SK-N-SH treated with all-trans-retinoic acid at 6 μM for 48 hours (cell line): ENCODE measurements at regions not wholly inside any gene's neighbourhood (a gene's known extent, or its start where the extent isn't known, plus 50 kb on each side); places are given as distances from the start of the nearest gene placed in this dataset.

Experiments
- ATAC-seq: fragments of 200-7000 bp; cut with Tn5 transposase; 3 replicates; pipeline ENCODE4 v1.9.1; 2020; ENCODE audit warnings: mild to moderate bottlenecking, moderate library complexity
- ARNTL ChIP-seq: fragments of 450-650 bp; formaldehyde crosslinking; IDR thresholded peaks from 2 replicates; pipeline ENCODE4 v1.5.0; 2020; ENCODE audit warnings: low read depth, mild to moderate bottlenecking, moderate library complexity, borderline replicate concordance
- BACH2 ChIP-seq: fragments of 250-450 bp; sonication (Bioruptor Pico); IDR thresholded peaks from 2 replicates; pipeline ENCODE4 v1.9.0; 2021; ENCODE audit warnings: mild to moderate bottlenecking, borderline replicate concordance
- CSDC2 ChIP-seq: fragments of 250-450 bp; sonication (Bioruptor Pico); IDR thresholded peaks from 2 replicates; pipeline ENCODE4 v1.5.0; 2020; ENCODE audit warnings: mild to moderate bottlenecking, moderate library complexity
- ESRRG ChIP-seq: fragments of 250-450 bp; sonication (Bioruptor Pico); IDR thresholded peaks from 2 replicates; pipeline ENCODE4 v1.6.1; 2021; ENCODE audit warnings: mild to moderate bottlenecking
- GLIS3 ChIP-seq: fragments of 250-450 bp; sonication (Bioruptor Pico); IDR thresholded peaks from 2 replicates; pipeline ENCODE4 v1.5.0; 2020; ENCODE audit warnings: mild to moderate bottlenecking, moderate library complexity
- ISL1 ChIP-seq: fragments of 250-450 bp; sonication (Bioruptor Pico); IDR thresholded peaks from 2 replicates; pipeline ENCODE4 v2.1.2; 2022; ENCODE audit warnings: mild to moderate bottlenecking, moderate library complexity
- OSR1 ChIP-seq: fragments of 250-450 bp; sonication (Bioruptor Pico); IDR thresholded peaks from 2 replicates; pipeline ENCODE4 v1.8.0; 2022; ENCODE audit warnings: moderate library complexity, mild to moderate bottlenecking, inconsistent platforms
- PPARA ChIP-seq: fragments of 250-450 bp; sonication (Bioruptor Pico); IDR thresholded peaks from 2 replicates; pipeline ENCODE4 v1.5.0; 2020; ENCODE audit warnings: mild to moderate bottlenecking, borderline replicate concordance
- RARB ChIP-seq: fragments of 250-450 bp; sonication (Bioruptor Pico); IDR thresholded peaks from 2 replicates; pipeline ENCODE4 v1.8.0; 2021; ENCODE audit warnings: mild to moderate bottlenecking, moderate library complexity
- SNAI2 ChIP-seq: fragments of 250-450 bp; sonication (Bioruptor Pico); IDR thresholded peaks from 2 replicates; pipeline ENCODE4 v1.5.0; 2020; ENCODE audit warnings: mild to moderate bottlenecking, moderate library complexity
- TOX ChIP-seq: fragments of 250-450 bp; sonication (Bioruptor Pico); IDR thresholded peaks from 2 replicates; pipeline ENCODE4 v1.8.0; 2021; ENCODE audit warnings: mild to moderate bottlenecking, moderate library complexity, borderline replicate concordance
- ZC3H10 ChIP-seq: fragments of 250-450 bp; sonication (Bioruptor Pico); IDR thresholded peaks from 2 replicates; pipeline ENCODE4 v1.5.1; 2021; ENCODE audit warnings: mild to moderate bottlenecking, moderate library complexity
- ZFP3 ChIP-seq: fragments of 250-450 bp; sonication (Bioruptor Pico); IDR thresholded peaks from 2 replicates; pipeline ENCODE4 v1.5.0; 2020; ENCODE audit warnings: mild to moderate bottlenecking, moderate library complexity
- ZFP30 ChIP-seq: fragments of 450-650 bp; formaldehyde crosslinking; IDR thresholded peaks from 2 replicates; pipeline ENCODE4 v1.5.0; 2022; ENCODE audit warnings: mild to moderate bottlenecking, moderate library complexity
- ZNF565 ChIP-seq: fragments of 450-650 bp; formaldehyde crosslinking; conservative IDR thresholded peaks from 2 replicates; pipeline ENCODE4 v1.5.0; 2020; ENCODE audit warnings: low read depth, mild to moderate bottlenecking, moderate library complexity
- ZNF70 ChIP-seq: fragments of 450-650 bp; formaldehyde crosslinking; IDR thresholded peaks from 2 replicates; pipeline ENCODE4 v1.5.0; 2020; ENCODE audit warnings: mild to moderate bottlenecking, moderate library complexity
- ZNF8 ChIP-seq: fragments of 450-650 bp; formaldehyde crosslinking; IDR thresholded peaks from 2 replicates; pipeline ENCODE4 v1.5.0; 2020; ENCODE audit warnings: mild to moderate bottlenecking, moderate library complexity
- TF ChIP-seq, protein P1 (sequence below): fragments of 250-450 bp; sonication (Bioruptor Pico); IDR thresholded peaks from 2 replicates; pipeline ENCODE4 v1.8.0; 2020; ENCODE audit warnings: mild to moderate bottlenecking, moderate library complexity, borderline replicate concordance
- TF ChIP-seq, protein P2 (sequence below): fragments of 250-450 bp; sonication (Bioruptor Pico); IDR thresholded peaks from 2 replicates; pipeline ENCODE4 v1.5.1; 2021; ENCODE audit warnings: mild to moderate bottlenecking, moderate library complexity
- TF ChIP-seq, protein P3 (sequence below): fragments of 250-450 bp; sonication (Bioruptor Pico); IDR thresholded peaks from 2 replicates; pipeline ENCODE4 v1.8.0; 2021; ENCODE audit warnings: low read depth, mild to moderate bottlenecking, moderate library complexity, borderline replicate concordance
- TF ChIP-seq, protein P4 (sequence below): fragments of 250-450 bp; sonication (Bioruptor Pico); IDR thresholded peaks from 2 replicates; pipeline ENCODE4 v1.5.0; 2020; ENCODE audit warnings: mild to moderate bottlenecking, moderate library complexity
- TF ChIP-seq, protein P5 (sequence below): fragments of 250-450 bp; sonication (Bioruptor Pico); IDR thresholded peaks from 2 replicates; pipeline ENCODE4 v1.5.1; 2020; ENCODE audit warnings: low read depth, mild to moderate bottlenecking, moderate library complexity

DNA sequence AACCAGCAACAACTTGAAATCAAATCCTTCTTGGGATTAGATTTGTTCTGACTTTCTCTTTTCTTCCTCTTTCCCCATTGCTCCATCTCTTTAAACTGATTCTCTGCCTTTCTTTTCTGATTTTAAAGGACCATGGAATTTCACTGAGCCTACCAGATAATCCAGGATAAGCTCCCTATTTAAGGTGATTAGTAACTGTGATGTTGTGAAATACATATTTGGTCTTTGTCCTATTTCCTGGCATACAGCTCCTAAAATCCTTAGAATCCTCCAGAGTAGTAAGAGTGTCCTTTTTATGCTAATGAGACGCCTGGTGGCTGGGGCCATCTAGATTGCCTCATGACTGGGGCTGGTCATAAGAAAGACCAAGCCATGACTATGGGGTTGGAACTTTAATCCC, 236.9 kb downstream of the USP25 start:
- ATAC-seq, result no peak
- TF ChIP-seq ARNTL (CRISPR knock-in tag), result no peak
- TF ChIP-seq ZNF70 (CRISPR knock-in tag), result no peak
- TF ChIP-seq PPARA, result no peak
- no peak for TF ChIP-seq TOX (CRISPR knock-in tag)
- TF ChIP-seq, protein P1, sequence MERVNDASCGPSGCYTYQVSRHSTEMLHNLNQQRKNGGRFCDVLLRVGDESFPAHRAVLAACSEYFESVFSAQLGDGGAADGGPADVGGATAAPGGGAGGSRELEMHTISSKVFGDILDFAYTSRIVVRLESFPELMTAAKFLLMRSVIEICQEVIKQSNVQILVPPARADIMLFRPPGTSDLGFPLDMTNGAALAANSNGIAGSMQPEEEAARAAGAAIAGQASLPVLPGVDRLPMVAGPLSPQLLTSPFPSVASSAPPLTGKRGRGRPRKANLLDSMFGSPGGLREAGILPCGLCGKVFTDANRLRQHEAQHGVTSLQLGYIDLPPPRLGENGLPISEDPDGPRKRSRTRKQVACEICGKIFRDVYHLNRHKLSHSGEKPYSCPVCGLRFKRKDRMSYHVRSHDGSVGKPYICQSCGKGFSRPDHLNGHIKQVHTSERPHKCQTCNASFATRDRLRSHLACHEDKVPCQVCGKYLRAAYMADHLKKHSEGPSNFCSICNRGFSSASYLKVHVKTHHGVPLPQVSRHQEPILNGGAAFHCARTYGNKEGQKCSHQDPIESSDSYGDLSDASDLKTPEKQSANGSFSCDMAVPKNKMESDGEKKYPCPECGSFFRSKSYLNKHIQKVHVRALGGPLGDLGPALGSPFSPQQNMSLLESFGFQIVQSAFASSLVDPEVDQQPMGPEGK (CRISPR knock-in tag), result no peak
- TF ChIP-seq, protein P2, sequence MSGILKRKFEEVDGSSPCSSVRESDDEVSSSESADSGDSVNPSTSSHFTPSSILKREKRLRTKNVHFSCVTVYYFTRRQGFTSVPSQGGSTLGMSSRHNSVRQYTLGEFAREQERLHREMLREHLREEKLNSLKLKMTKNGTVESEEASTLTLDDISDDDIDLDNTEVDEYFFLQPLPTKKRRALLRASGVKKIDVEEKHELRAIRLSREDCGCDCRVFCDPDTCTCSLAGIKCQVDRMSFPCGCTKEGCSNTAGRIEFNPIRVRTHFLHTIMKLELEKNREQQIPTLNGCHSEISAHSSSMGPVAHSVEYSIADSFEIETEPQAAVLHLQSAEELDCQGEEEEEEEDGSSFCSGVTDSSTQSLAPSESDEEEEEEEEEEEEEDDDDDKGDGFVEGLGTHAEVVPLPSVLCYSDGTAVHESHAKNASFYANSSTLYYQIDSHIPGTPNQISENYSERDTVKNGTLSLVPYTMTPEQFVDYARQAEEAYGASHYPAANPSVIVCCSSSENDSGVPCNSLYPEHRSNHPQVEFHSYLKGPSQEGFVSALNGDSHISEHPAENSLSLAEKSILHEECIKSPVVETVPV (CRISPR knock-in tag), result no peak
- TF ChIP-seq ZC3H10 (CRISPR knock-in tag), result no peak
- TF ChIP-seq ISL1, result no peak
- TF ChIP-seq RARB (CRISPR knock-in tag), result no peak
- TF ChIP-seq, protein P3, sequence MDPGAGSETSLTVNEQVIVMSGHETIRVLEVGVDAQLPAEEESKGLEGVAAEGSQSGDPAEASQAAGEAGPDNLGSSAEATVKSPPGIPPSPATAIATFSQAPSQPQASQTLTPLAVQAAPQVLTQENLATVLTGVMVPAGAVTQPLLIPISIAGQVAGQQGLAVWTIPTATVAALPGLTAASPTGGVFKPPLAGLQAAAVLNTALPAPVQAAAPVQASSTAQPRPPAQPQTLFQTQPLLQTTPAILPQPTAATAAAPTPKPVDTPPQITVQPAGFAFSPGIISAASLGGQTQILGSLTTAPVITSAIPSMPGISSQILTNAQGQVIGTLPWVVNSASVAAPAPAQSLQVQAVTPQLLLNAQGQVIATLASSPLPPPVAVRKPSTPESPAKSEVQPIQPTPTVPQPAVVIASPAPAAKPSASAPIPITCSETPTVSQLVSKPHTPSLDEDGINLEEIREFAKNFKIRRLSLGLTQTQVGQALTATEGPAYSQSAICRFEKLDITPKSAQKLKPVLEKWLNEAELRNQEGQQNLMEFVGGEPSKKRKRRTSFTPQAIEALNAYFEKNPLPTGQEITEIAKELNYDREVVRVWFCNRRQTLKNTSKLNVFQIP (CRISPR knock-in tag), result no peak
- no peak for TF ChIP-seq GLIS3 (CRISPR knock-in tag)
- TF ChIP-seq ZNF565 (CRISPR knock-in tag), result no peak
- TF ChIP-seq, protein P4, sequence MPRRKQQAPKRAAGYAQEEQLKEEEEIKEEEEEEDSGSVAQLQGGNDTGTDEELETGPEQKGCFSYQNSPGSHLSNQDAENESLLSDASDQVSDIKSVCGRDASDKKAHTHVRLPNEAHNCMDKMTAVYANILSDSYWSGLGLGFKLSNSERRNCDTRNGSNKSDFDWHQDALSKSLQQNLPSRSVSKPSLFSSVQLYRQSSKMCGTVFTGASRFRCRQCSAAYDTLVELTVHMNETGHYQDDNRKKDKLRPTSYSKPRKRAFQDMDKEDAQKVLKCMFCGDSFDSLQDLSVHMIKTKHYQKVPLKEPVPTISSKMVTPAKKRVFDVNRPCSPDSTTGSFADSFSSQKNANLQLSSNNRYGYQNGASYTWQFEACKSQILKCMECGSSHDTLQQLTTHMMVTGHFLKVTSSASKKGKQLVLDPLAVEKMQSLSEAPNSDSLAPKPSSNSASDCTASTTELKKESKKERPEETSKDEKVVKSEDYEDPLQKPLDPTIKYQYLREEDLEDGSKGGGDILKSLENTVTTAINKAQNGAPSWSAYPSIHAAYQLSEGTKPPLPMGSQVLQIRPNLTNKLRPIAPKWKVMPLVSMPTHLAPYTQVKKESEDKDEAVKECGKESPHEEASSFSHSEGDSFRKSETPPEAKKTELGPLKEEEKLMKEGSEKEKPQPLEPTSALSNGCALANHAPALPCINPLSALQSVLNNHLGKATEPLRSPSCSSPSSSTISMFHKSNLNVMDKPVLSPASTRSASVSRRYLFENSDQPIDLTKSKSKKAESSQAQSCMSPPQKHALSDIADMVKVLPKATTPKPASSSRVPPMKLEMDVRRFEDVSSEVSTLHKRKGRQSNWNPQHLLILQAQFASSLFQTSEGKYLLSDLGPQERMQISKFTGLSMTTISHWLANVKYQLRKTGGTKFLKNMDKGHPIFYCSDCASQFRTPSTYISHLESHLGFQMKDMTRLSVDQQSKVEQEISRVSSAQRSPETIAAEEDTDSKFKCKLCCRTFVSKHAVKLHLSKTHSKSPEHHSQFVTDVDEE (CRISPR knock-in tag), result no peak
- TF ChIP-seq OSR1 (CRISPR knock-in tag), result no peak
- TF ChIP-seq CSDC2 (CRISPR knock-in tag), result no peak
- no peak for TF ChIP-seq ZFP3
- no peak for TF ChIP-seq SNAI2 (CRISPR knock-in tag)

DNA sequence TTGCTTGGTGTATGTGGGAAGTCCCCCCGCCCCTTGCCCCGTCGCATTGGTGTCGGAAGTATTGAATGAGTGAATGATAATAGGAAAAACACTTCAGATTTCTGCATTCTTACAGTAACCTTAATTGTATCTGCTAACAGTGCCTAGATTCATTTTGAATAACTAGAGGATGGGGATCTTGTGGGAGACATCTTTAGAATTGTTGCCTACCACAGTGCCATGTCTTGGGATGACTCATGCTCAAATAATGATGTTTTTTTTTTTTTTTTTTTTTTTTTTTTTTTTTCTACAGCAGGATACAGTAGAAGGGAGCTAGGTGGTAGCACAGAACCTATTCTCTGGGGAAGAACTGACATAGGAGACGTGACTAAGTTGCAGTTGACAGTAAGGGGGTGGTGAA, 237.9 kb downstream of the USP25 start:
- ATAC-seq, result no peak
- no peak for TF ChIP-seq ZNF565 (CRISPR knock-in tag)
- TF ChIP-seq ISL1, result no peak
- no peak for TF ChIP-seq ESRRG
- TF ChIP-seq ARNTL (CRISPR knock-in tag), result no peak
- TF ChIP-seq, protein P5, sequence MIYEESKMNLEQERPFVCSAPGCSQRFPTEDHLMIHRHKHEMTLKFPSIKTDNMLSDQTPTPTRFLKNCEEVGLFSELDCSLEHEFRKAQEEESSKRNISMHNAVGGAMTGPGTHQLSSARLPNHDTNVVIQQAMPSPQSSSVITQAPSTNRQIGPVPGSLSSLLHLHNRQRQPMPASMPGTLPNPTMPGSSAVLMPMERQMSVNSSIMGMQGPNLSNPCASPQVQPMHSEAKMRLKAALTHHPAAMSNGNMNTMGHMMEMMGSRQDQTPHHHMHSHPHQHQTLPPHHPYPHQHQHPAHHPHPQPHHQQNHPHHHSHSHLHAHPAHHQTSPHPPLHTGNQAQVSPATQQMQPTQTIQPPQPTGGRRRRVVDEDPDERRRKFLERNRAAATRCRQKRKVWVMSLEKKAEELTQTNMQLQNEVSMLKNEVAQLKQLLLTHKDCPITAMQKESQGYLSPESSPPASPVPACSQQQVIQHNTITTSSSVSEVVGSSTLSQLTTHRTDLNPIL, result no peak
- TF ChIP-seq, protein P3 (CRISPR knock-in tag), result no peak
- TF ChIP-seq OSR1 (CRISPR knock-in tag), result no peak
- no peak for TF ChIP-seq ZFP30 (CRISPR knock-in tag)
- TF ChIP-seq, protein P4 (CRISPR knock-in tag), result no peak
- no peak for TF ChIP-seq BACH2 (CRISPR knock-in tag)
- no peak for TF ChIP-seq ZNF8 (CRISPR knock-in tag)
- no peak for TF ChIP-seq GLIS3 (CRISPR knock-in tag)
